Liver (tissue), 8 donors: ENCODE measurements at regions not wholly inside any gene's neighbourhood (a gene's known extent, or its start where the extent isn't known, plus 50 kb on each side); places are given as distances from the start of the nearest gene placed in this dataset.
A peak's percentile ranks its signal among the peaks of the same experiment; 100 is the strongest.

Source experiments
- DNase-seq: peaks from one replicate; pipeline ENCODE4 v3.0.0-alpha.2; 2017; ENCODE audit warnings: low spot score
- H3K27ac ChIP-seq, 2 donors: one replicate each; pipeline ENCODE4 v1.7.0; 2013; ENCODE audit warnings: inconsistent platforms in 2 of 2, low read length in 2 of 2, control low read depth in 1 of 2, low read depth in 1 of 2, mild to moderate bottlenecking in 1 of 2
- H3K27me3 ChIP-seq, 4 donors: one replicate each; pipeline versions ENCODE4 v1.6.1 to v1.7.0; 2013; ENCODE audit warnings: low read length in 3 of 4, inconsistent platforms in 1 of 4, mild to moderate bottlenecking in 1 of 4, moderate library complexity in 1 of 4; ENCODE audit not compliant: control insufficient read depth in 4 of 4, insufficient read depth in 4 of 4
- H3K36me3 ChIP-seq, 4 donors: one replicate each; pipeline versions ENCODE4 v1.6.1 to v1.7.0; 2013; ENCODE audit warnings: low read length in 3 of 4, mild to moderate bottlenecking in 3 of 4, low read depth in 1 of 4, moderate library complexity in 1 of 4; ENCODE audit not compliant: control insufficient read depth in 4 of 4, insufficient read depth in 3 of 4
- H3K4me1 ChIP-seq, 4 donors: one replicate each; pipeline versions ENCODE4 v1.6.1 to v1.7.0; 2013; ENCODE audit warnings: low read length in 3 of 4, mild to moderate bottlenecking in 3 of 4, moderate library complexity in 1 of 4; ENCODE audit not compliant: control insufficient read depth in 4 of 4, insufficient read depth in 4 of 4
- H3K4me3 ChIP-seq, 3 donors: one replicate each; pipeline versions ENCODE4 v1.6.1 to v1.7.0; 2013; ENCODE audit warnings: low read length in 3 of 3, control low read depth in 1 of 3, low read depth in 1 of 3, mild to moderate bottlenecking in 1 of 3
- H3K9ac ChIP-seq, 2 donors: one replicate each; pipeline ENCODE4 v1.7.0; 2013; ENCODE audit warnings: low read length in 2 of 2, mild to moderate bottlenecking in 2 of 2, moderate library complexity in 2 of 2, control low read depth in 1 of 2, low read depth in 1 of 2
- H3K9me3 ChIP-seq, 4 donors: one replicate each; pipeline versions ENCODE4 v1.6.1 to v1.7.0; 2013; ENCODE audit warnings: low read length in 3 of 4; ENCODE audit not compliant: control insufficient read depth in 4 of 4
- ATF3 ChIP-seq: IDR thresholded peaks from 2 replicates; pipeline ENCODE4 v1.6.1; 2016; ENCODE audit warnings: antibody characterized with exemption
- CTCF ChIP-seq: fragments of 150-350 bp; IDR thresholded peaks from 2 replicates; pipeline ENCODE4 v1.5.1; 2017; ENCODE audit warnings: improper control_type of control experiment, low read depth, low read length; ENCODE audit not compliant: missing input control
- EGR1 ChIP-seq, 2 donors: IDR thresholded peaks; 2 replicates each; pipeline ENCODE4 v1.6.1; 2016 to 2018; ENCODE audit warnings: antibody characterized with exemption in 2 of 2, low read depth in 2 of 2
- FOXA1 ChIP-seq: IDR thresholded peaks from 2 replicates; pipeline ENCODE4 v1.6.1; 2016; ENCODE audit warnings: antibody characterized with exemption
- FOXA2 ChIP-seq: IDR thresholded peaks from 2 replicates; pipeline ENCODE4 v1.6.1; 2016; ENCODE audit warnings: antibody characterized with exemption
- GABPA ChIP-seq, 2 donors: IDR thresholded peaks in 1 of 2; conservative IDR thresholded peaks in 1 of 2; 2 replicates each; pipeline ENCODE4 v1.6.1; 2016; ENCODE audit warnings: antibody characterized with exemption in 2 of 2, mild to moderate bottlenecking in 1 of 2, moderate library complexity in 1 of 2
- HNF4A ChIP-seq, 2 donors: conservative IDR thresholded peaks; 2 replicates each; pipeline ENCODE4 v1.6.1; 2016; ENCODE audit warnings: antibody characterized with exemption in 2 of 2, mild to moderate bottlenecking in 2 of 2
- HNF4G ChIP-seq: IDR thresholded peaks from 2 replicates; pipeline ENCODE4 v1.6.1; 2016; ENCODE audit warnings: antibody characterized with exemption
- JUND ChIP-seq, 2 donors: IDR thresholded peaks; 2 replicates each; pipeline ENCODE4 v1.6.1; 2016; ENCODE audit warnings: antibody characterized with exemption in 2 of 2
- MAX ChIP-seq: IDR thresholded peaks from 2 replicates; pipeline ENCODE4 v1.6.1; 2016; ENCODE audit warnings: antibody characterized with exemption
- NR2F2 ChIP-seq: IDR thresholded peaks from 2 replicates; pipeline ENCODE4 v1.6.1; 2016; ENCODE audit warnings: antibody characterized with exemption
- RAD21 ChIP-seq, 2 donors: IDR thresholded peaks; 2 replicates each; pipeline ENCODE4 v1.6.1; 2016; ENCODE audit warnings: antibody characterized with exemption in 2 of 2, mild to moderate bottlenecking in 2 of 2
- REST ChIP-seq: IDR thresholded peaks from 2 replicates; pipeline ENCODE4 v1.6.1; 2016; ENCODE audit warnings: antibody characterized with exemption, mild to moderate bottlenecking
- RXRA ChIP-seq, 2 donors: IDR thresholded peaks; 2 replicates each; pipeline ENCODE4 v1.6.1; 2017 to 2018; ENCODE audit warnings: antibody characterized with exemption in 2 of 2, mild to moderate bottlenecking in 1 of 2
- SP1 ChIP-seq: IDR thresholded peaks from 2 replicates; pipeline ENCODE4 v1.6.1; 2018; ENCODE audit warnings: antibody characterized with exemption, mild to moderate bottlenecking
- TAF1 ChIP-seq: conservative IDR thresholded peaks from 2 replicates; pipeline ENCODE4 v1.6.1; 2016; ENCODE audit warnings: antibody characterized with exemption, mild to moderate bottlenecking
- YY1 ChIP-seq: IDR thresholded peaks from 2 replicates; pipeline ENCODE4 v1.6.1; 2016; ENCODE audit warnings: antibody characterized with exemption, mild to moderate bottlenecking
- ZBTB33 ChIP-seq: IDR thresholded peaks from 2 replicates; pipeline ENCODE4 v1.6.1; 2016; ENCODE audit warnings: antibody characterized with exemption
- WGBS: extraction: QIAGEN DNeasy Blood & Tissue Kit; methylation state at CpG from one replicate; pipeline ENCODE4 v1.1.7; 2013; 5-methylcytosine and 5-hydroxymethylcytosine counted together
- donor health status: healthy.
- donor health status: healthy.
- donor health status: healthy.
- donor health status: healthy.
- donor health status: healthy.

GRCh38 chr15:35309886-35310285 is 224.8 kb upstream of the NANOGP8 start:
- no peak for TF ChIP-seq RAD21 (IDR thresholded peaks at IDR 0.05)
- TF ChIP-seq JUND (IDR thresholded peaks at IDR 0.05) = no peak
- no peak for TF ChIP-seq ATF3
- no peak for TF ChIP-seq YY1
- no peak for TF ChIP-seq TAF1
- TF ChIP-seq RXRA (IDR thresholded peaks at IDR 0.05) = no peak
- TF ChIP-seq REST = no peak
- no peak for TF ChIP-seq FOXA2
- no peak for TF ChIP-seq SP1
- TF ChIP-seq FOXA1 = no peak
- no peak for TF ChIP-seq GABPA (IDR thresholded peaks at IDR 0.05 in 1 of 2, conservative IDR thresholded peaks at IDR 0.05 in 1 of 2)
- no peak overlapping the region for H3K27ac ChIP-seq
- H3K9me3 ChIP-seq = no peaks in the 10 kb centered on the region
- H3K4me3 ChIP-seq = no peak overlapping the region
- H3K9ac ChIP-seq = no peak overlapping the region
- peaks cover 5 to 45% (median 25%) of the 10 kb centered on the region in 4 donors for H3K4me1 ChIP-seq
- no peaks in the 10 kb centered on the region for H3K27me3 ChIP-seq
- H3K36me3 ChIP-seq = no peaks in the 10 kb centered on the region
- no peak for DNase-seq
- 94% methylated on average over 3 of the region's 3 CpGs for WGBS

- peaks cover 5 to 45% (median 25%) of the 10 kb centered on the region in 4 donors for H3K4me1 ChIP-seq
- H3K27me3 ChIP-seq = no peaks in the 10 kb centered on the region
- H3K4me3 ChIP-seq = no peak overlapping the region
- peak overlapping the region; percentile 5 to 42 for H3K27ac ChIP-seq
- no peaks in the 10 kb centered on the region for H3K9me3 ChIP-seq
- DNase-seq = no peak
- no peak overlapping the region for H3K9ac ChIP-seq
- 24% methylated on average over 2 of the region's 2 CpGs for WGBS
- H3K36me3 ChIP-seq = no peaks in the 10 kb centered on the region
- TF ChIP-seq FOXA2 = peak; percentile 95
- TF ChIP-seq MAX = peak; percentile 42
- TF ChIP-seq REST = peak; percentile 30
- TF ChIP-seq RAD21 (IDR thresholded peaks at IDR 0.05) = no peak
- no peak for TF ChIP-seq TAF1
- TF ChIP-seq RXRA (IDR thresholded peaks at IDR 0.05) = peak; percentile 58 to 85
- peak; percentile 83 for TF ChIP-seq FOXA1
- TF ChIP-seq ZBTB33 = peak; percentile 45
- TF ChIP-seq NR2F2 = peak; percentile 32
- TF ChIP-seq HNF4A (conservative IDR thresholded peaks at IDR 0.05) = peak; percentile 50 to 74
- no peak for TF ChIP-seq GABPA (IDR thresholded peaks at IDR 0.05 in 1 of 2, conservative IDR thresholded peaks at IDR 0.05 in 1 of 2)
- no peak for TF ChIP-seq CTCF
- no peak for TF ChIP-seq HNF4G
- no peak for TF ChIP-seq JUND (IDR thresholded peaks at IDR 0.05)
- no peak for TF ChIP-seq ATF3
- peak; percentile 71 for TF ChIP-seq SP1
- no peak for TF ChIP-seq EGR1 (IDR thresholded peaks at IDR 0.05; ENCODE audit: low read depth in 2 of 2)
- peak; percentile 63 for TF ChIP-seq YY1
Observed at GRCh38 chr15:35308802-35309201, 223.7 kb upstream of the NANOGP8 start.
